Breast epithelium (tissue), 3 donors: ENCODE measurements at regions not wholly inside any gene's neighbourhood (a gene's known extent, or its start where the extent isn't known, plus 50 kb on each side); places are given as distances from the start of the nearest gene placed in this dataset.

Experiments
- CTCF ChIP-seq, 3 donors: fragments of 450-650 bp; IDR thresholded peaks; one replicate each; pipeline ENCODE4 v1.5.1; 2016 to 2017; ENCODE audit warnings: antibody characterized with exemption in 3 of 3, mild to moderate bottlenecking in 3 of 3, moderate library complexity in 3 of 3
- POLR2A ChIP-seq: fragments of 450-650 bp; IDR thresholded peaks from one replicate; pipeline ENCODE4 v1.6.1; 2016; ENCODE audit warnings: antibody characterized with exemption, mild to moderate bottlenecking, moderate library complexity
- POLR2AphosphoS5 ChIP-seq, 3 donors: sonication (generic); formaldehyde crosslinking; IDR thresholded peaks; one replicate each; pipeline ENCODE4 v1.6.1; 2017; ENCODE audit warnings: antibody characterized with exemption in 3 of 3

- TF ChIP-seq CTCF (IDR thresholded peaks at IDR 0.05) (no peak), POLR2A (no peak), POLR2AphosphoS5 (IDR thresholded peaks at IDR 0.05) (no peak)
These were observed 55.6 kb upstream of the TPM1 start for GRCh38 chr15:62986948-62987347.
